Panc1 (cell line): ENCODE measurements at regions not wholly inside any gene's neighbourhood (a gene's known extent, or its start where the extent isn't known, plus 50 kb on each side); places are given as distances from the start of the nearest gene placed in this dataset.

ENCODE experiments used
- ATAC-seq: fragments of 200-7000 bp; cut with Tn5 transposase; 2 replicates; pipeline ENCODE4 v1.9.1; 2020; ENCODE audit warnings: mild to moderate bottlenecking, moderate library complexity
- BruUV-seq: library from RNA; stranded (reverse); fragments of 400-500 nt; replicated peaks from 2 replicates; lab custom pipeline; 2021; lab: Mats Ljungman, UMichigan
- CTCF ChIA-PET: fragments of 300-600 bp; sonication (Branson Sonifier 250); formaldehyde crosslinking; loops from one replicate; lab custom pipeline; 2022; ENCODE audit warnings: antibody characterized with exemption; lab: Charles Lee
- POLR2A ChIA-PET: fragments of 300-600 bp; sonication (Branson Sonifier 250); formaldehyde crosslinking; loops from one replicate; lab custom pipeline; 2022; ENCODE audit warnings: antibody characterized with exemption; lab: Charles Lee
- DNase-seq: peaks from one replicate; pipeline ENCODE4 v3.0.0-alpha.2; 2010; ENCODE audit warnings: low read depth, low spot score
- H3K27ac ChIP-seq: 2 replicates; pipeline ENCODE4 v1.5.1; 2011; ENCODE audit warnings: mild to moderate bottlenecking, low read length, inconsistent platforms
- H3K27me3 ChIP-seq: fragments of 200-500 bp; sonication (Bioruptor generic); 2 replicates; pipeline ENCODE4 v1.6.0; 2014; ENCODE audit warnings: low read length, inconsistent platforms; ENCODE audit not compliant: control insufficient read depth, insufficient read depth
- H3K36me3 ChIP-seq: fragments of 200-500 bp; sonication (Bioruptor generic); 2 replicates; pipeline ENCODE4 v1.5.1; 2014; ENCODE audit warnings: inconsistent platforms, mild to moderate bottlenecking, low read length, moderate library complexity; ENCODE audit not compliant: control insufficient read depth, insufficient read depth
- H3K4me1 ChIP-seq: 2 replicates; pipeline ENCODE4 v1.5.1; 2011; ENCODE audit warnings: inconsistent platforms, mild to moderate bottlenecking, low read length, moderate library complexity; ENCODE audit not compliant: control insufficient read depth, insufficient read depth
- H3K4me3 ChIP-seq, 2 experiments: 2 replicates each; pipeline ENCODE4 v1.5.1; 2011 to 2012; ENCODE audit warnings: low read depth in 2 of 2, low read length in 2 of 2, mild to moderate bottlenecking in 2 of 2, inconsistent platforms in 1 of 2, moderate library complexity in 1 of 2
- H3K9me3 ChIP-seq: fragments of 200-500 bp; sonication (Bioruptor generic); 2 replicates; pipeline ENCODE4 v1.5.1; 2014; ENCODE audit warnings: low read depth, mild to moderate bottlenecking, inconsistent platforms, low read length, moderate library complexity; ENCODE audit not compliant: control insufficient read depth, insufficient read depth
- POLR2AphosphoS5 ChIP-seq: IDR thresholded peaks from 2 replicates; pipeline ENCODE4 v1.6.1; 2012; ENCODE audit warnings: mild to moderate bottlenecking, low read depth, low read length, moderate library complexity
- SIN3A ChIP-seq: IDR thresholded peaks from 2 replicates; pipeline ENCODE4 v1.6.1; 2012; ENCODE audit warnings: low read depth, mild to moderate bottlenecking, low read length, moderate library complexity, borderline replicate concordance; ENCODE audit not compliant: insufficient read depth
- TCF7L2 ChIP-seq: IDR thresholded peaks from 2 replicates; pipeline ENCODE4 v1.6.1; 2011; ENCODE audit warnings: mild to moderate bottlenecking, low read depth, low read length, inconsistent platforms
- in situ Hi-C: cut with HindIII; loops from 2 replicates; pipeline ENCODE4 v1.10.0; 2016; ENCODE audit warnings: low sequenced_read_pairs, low pct_unique_long_range_greater_than_20kb
- intact Hi-C: fragments of 100-400 bp; cut with micrococcal nuclease; formaldehyde crosslinking; loops from one replicate; pipeline ENCODE4 v1.10.0; 2022; ENCODE audit not compliant: unreplicated experiment
- TF ChIP-seq, protein P1 (sequence below), 2 experiments: IDR thresholded peaks; 2 replicates each; pipeline ENCODE4 v1.6.1; 2011 to 2012; ENCODE audit warnings: low read depth in 2 of 2, control low read depth in 1 of 2, low read length in 1 of 2, mild to moderate bottlenecking in 1 of 2, moderate library complexity in 1 of 2; ENCODE audit not compliant: insufficient read depth in 1 of 2
- TF ChIP-seq, protein P2 (sequence below): fragments of 450-650 bp; IDR thresholded peaks from 2 replicates; pipeline ENCODE4 v1.5.1; 2017; ENCODE audit warnings: mild to moderate bottlenecking

DNA sequence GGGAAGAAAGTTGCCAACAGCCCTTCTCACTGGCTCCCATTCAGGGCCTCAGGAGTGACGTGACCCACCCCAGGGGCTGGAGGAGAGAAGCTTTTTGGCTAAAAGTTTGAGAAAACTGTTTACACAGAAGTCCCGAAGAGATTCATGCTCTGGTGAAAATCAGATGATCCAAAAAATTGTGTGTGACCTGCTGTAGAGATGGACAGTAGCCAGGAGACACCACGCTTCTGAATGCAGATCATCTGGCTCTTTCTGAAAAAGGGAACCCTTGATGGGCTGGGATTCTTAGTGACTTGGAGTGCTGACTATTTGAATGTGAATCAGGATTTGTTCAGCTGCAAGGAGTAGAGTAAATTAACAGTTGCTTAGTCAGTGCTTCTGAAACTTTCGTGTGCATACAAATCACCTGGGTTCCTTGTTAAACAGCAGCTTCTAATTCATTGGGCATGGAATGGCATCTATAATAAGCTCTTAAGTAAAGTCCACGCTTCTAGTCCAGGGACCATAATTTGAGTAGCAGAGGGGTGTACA lies 265.1 kb downstream of the PREX1 start:
- Histone ChIP-seq H3K9me3 (no peaks in the 10 kb centered on the region), H3K4me3 (no peak overlapping the region), H3K36me3 (no peaks in the 10 kb centered on the region), H3K27ac (no peak overlapping the region), H3K27me3 (peaks cover 3% of the 10 kb centered on the region; the same call in 1 of the 2 replicates), H3K4me1 (no peaks in the 10 kb centered on the region)
- ATAC-seq (no peak), DNase-seq (no peak)
- no TSS peak for BruUV-seq
- intact Hi-C loops (no loop called here), in situ Hi-C loops (no loop called here)
- ChIA-PET POLR2A (no interaction called here), CTCF (no interaction called here)
- TF ChIP-seq, protein P1, sequence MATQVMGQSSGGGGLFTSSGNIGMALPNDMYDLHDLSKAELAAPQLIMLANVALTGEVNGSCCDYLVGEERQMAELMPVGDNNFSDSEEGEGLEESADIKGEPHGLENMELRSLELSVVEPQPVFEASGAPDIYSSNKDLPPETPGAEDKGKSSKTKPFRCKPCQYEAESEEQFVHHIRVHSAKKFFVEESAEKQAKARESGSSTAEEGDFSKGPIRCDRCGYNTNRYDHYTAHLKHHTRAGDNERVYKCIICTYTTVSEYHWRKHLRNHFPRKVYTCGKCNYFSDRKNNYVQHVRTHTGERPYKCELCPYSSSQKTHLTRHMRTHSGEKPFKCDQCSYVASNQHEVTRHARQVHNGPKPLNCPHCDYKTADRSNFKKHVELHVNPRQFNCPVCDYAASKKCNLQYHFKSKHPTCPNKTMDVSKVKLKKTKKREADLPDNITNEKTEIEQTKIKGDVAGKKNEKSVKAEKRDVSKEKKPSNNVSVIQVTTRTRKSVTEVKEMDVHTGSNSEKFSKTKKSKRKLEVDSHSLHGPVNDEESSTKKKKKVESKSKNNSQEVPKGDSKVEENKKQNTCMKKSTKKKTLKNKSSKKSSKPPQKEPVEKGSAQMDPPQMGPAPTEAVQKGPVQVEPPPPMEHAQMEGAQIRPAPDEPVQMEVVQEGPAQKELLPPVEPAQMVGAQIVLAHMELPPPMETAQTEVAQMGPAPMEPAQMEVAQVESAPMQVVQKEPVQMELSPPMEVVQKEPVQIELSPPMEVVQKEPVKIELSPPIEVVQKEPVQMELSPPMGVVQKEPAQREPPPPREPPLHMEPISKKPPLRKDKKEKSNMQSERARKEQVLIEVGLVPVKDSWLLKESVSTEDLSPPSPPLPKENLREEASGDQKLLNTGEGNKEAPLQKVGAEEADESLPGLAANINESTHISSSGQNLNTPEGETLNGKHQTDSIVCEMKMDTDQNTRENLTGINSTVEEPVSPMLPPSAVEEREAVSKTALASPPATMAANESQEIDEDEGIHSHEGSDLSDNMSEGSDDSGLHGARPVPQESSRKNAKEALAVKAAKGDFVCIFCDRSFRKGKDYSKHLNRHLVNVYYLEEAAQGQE (IDR thresholded peaks at IDR 0.05; ENCODE audit: insufficient read depth in 1 of 2, low read depth in 2 of 2, low read length in 1 of 2): no peak
- TF ChIP-seq SIN3A (no peak), POLR2AphosphoS5 (no peak), TCF7L2 (no peak)
- TF ChIP-seq, protein P2, sequence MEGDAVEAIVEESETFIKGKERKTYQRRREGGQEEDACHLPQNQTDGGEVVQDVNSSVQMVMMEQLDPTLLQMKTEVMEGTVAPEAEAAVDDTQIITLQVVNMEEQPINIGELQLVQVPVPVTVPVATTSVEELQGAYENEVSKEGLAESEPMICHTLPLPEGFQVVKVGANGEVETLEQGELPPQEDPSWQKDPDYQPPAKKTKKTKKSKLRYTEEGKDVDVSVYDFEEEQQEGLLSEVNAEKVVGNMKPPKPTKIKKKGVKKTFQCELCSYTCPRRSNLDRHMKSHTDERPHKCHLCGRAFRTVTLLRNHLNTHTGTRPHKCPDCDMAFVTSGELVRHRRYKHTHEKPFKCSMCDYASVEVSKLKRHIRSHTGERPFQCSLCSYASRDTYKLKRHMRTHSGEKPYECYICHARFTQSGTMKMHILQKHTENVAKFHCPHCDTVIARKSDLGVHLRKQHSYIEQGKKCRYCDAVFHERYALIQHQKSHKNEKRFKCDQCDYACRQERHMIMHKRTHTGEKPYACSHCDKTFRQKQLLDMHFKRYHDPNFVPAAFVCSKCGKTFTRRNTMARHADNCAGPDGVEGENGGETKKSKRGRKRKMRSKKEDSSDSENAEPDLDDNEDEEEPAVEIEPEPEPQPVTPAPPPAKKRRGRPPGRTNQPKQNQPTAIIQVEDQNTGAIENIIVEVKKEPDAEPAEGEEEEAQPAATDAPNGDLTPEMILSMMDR: no peak

DNA sequence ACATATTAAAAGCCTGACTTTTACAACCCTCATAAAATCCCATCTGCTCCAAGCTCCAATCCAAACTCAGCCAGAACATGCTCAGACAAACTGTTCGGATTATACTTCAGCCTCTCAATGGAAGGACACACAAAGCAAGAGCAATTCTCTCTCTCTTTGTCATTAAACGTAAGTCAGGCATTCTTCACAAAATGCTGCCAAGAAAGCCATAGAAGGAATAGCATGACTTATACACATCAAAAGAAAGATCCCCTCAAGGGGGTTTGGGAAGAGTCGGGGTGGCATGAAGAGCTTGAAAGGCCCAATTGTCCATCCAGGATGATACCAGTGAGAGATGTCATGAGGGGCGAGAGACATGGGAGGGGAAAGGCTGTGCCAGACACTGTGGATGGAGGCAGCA lies 268.9 kb downstream of the PREX1 start:
- no peak for ATAC-seq
- peaks cover 3% of the 10 kb centered on the region; the same call in 1 of the 2 replicates for H3K27me3 ChIP-seq
- no peaks in the 10 kb centered on the region for H3K36me3 ChIP-seq
- no peak overlapping the region for H3K27ac ChIP-seq
- in situ Hi-C loops (no loop called here), intact Hi-C loops (no loop called here)
- TF ChIP-seq TCF7L2: no peak
- TF ChIP-seq, protein P2: no peak
- TF ChIP-seq POLR2AphosphoS5: no peak
- TF ChIP-seq SIN3A: no peak
- TF ChIP-seq, protein P1 (IDR thresholded peaks at IDR 0.05; ENCODE audit: insufficient read depth in 1 of 2, low read depth in 2 of 2, low read length in 1 of 2): no peak
- BruUV-seq: no TSS peak
- DNase-seq: no peak
- CTCF ChIA-PET: no interaction called here
- H3K4me3 ChIP-seq: no peak overlapping the region
- H3K4me1 ChIP-seq: no peaks in the 10 kb centered on the region
- H3K9me3 ChIP-seq: no peaks in the 10 kb centered on the region
- POLR2A ChIA-PET: no interaction called here
